Kidney epithelial cell (primary cell): ENCODE measurements at regions not wholly inside any gene's neighbourhood (a gene's known extent, or its start where the extent isn't known, plus 50 kb on each side); places are given as distances from the start of the nearest gene placed in this dataset.

ENCODE experiments used
- DNase-seq: peaks from one replicate; pipeline ENCODE4 v3.0.0-alpha.2; 2010; ENCODE audit warnings: low read depth
- H3K27me3 ChIP-seq: 2 replicates; pipeline ENCODE4 v1.6.0; 2011; ENCODE audit warnings: low read length; ENCODE audit not compliant: control insufficient read depth, insufficient read depth
- H3K36me3 ChIP-seq: 2 replicates; pipeline ENCODE4 v1.5.1; 2011; ENCODE audit warnings: low read length; ENCODE audit not compliant: control insufficient read depth, insufficient read depth
- H3K4me3 ChIP-seq: 2 replicates; pipeline ENCODE4 v1.5.1; 2011; ENCODE audit warnings: low read depth, mild to moderate bottlenecking, control low read depth, low read length
- CTCF ChIP-seq: IDR thresholded peaks from 2 replicates; pipeline ENCODE4 v1.5.1; 2011; ENCODE audit warnings: mild to moderate bottlenecking, moderate library complexity, low read length, control low read depth, inconsistent platforms; ENCODE audit not compliant: insufficient read depth, poor library complexity, severe bottlenecking

GRCh38 chr1:42013881-42014470, 95.3 kb upstream of the HIVEP3 start:
- Histone ChIP-seq H3K27me3 (no peaks in the 10 kb centered on the region), H3K36me3 (no peaks in the 10 kb centered on the region), H3K4me3 (no peak overlapping the region)
- no peak for DNase-seq
- TF ChIP-seq CTCF: no peak

GRCh38 chr1:42012852-42013251, 94.1 kb upstream of the HIVEP3 start:
- DNase-seq: no peak
- no peaks in the 10 kb centered on the region for H3K27me3 ChIP-seq

GRCh38 chr1:42010381-42010780, 91.7 kb upstream of the HIVEP3 start:
- DNase-seq: no peak
- H3K4me3 ChIP-seq: no peak overlapping the region
- no peak for TF ChIP-seq CTCF
- no peaks in the 10 kb centered on the region for H3K27me3 ChIP-seq
- no peaks in the 10 kb centered on the region for H3K36me3 ChIP-seq

More at GRCh38 chr1:42012852-42013251, 94.1 kb upstream of the HIVEP3 start:
- H3K4me3 ChIP-seq: no peak overlapping the region
- TF ChIP-seq CTCF: no peak
- H3K36me3 ChIP-seq: no peaks in the 10 kb centered on the region

GRCh38 chr1:42008264-42008663, 89.5 kb upstream of the HIVEP3 start:
- no peaks in the 10 kb centered on the region for H3K36me3 ChIP-seq
- DNase-seq: no peak
- no peaks in the 10 kb centered on the region for H3K27me3 ChIP-seq
- TF ChIP-seq CTCF: no peak
- H3K4me3 ChIP-seq: no peak overlapping the region

GRCh38 chr1:42006836-42007235, 88.1 kb upstream of the HIVEP3 start:
- no peak overlapping the region for H3K4me3 ChIP-seq
- no peak for DNase-seq
- TF ChIP-seq CTCF: no peak
- H3K27me3 ChIP-seq: no peaks in the 10 kb centered on the region
- no peaks in the 10 kb centered on the region for H3K36me3 ChIP-seq

GRCh38 chr1:42006093-42006492, 87.4 kb upstream of the HIVEP3 start:
- TF ChIP-seq CTCF: no peak
- H3K36me3 ChIP-seq: no peaks in the 10 kb centered on the region
- no peaks in the 10 kb centered on the region for H3K27me3 ChIP-seq
- DNase-seq: no peak
- no peak overlapping the region for H3K4me3 ChIP-seq
